WTC11 (cell line): ENCODE measurements at regions not wholly inside any gene's neighbourhood (a gene's known extent, or its start where the extent isn't known, plus 50 kb on each side); places are given as distances from the start of the nearest gene placed in this dataset.

Source experiments
- ATAC-seq: fragments of 200-7000 bp; cut with Tn5 transposase; 2 replicates; pipeline ENCODE4 v1.10.0; 2021; ENCODE audit warnings: mild to moderate bottlenecking, moderate library complexity
- CTCF ChIA-PET: fragments of 300-600 bp; sonication (Branson Sonifier 250); formaldehyde crosslinking; loops from one replicate; lab custom pipeline; 2021; ENCODE audit warnings: antibody characterized with exemption; lab: Charles Lee
- POLR2A ChIA-PET: fragments of 350-600 bp; sonication (Branson Sonifier 250); formaldehyde crosslinking; loops from one replicate; lab custom pipeline; 2021; ENCODE audit warnings: antibody characterized with exemption; lab: Charles Lee
- DNase-seq: peaks from one replicate; pipeline ENCODE4 v3.0.0; 2021; ENCODE audit warnings: low spot score
- H3K27ac Mint-ChIP-seq: 2 replicates; pipeline ENCODE4 v1.8.0; 2021; ENCODE audit warnings: mixed read lengths
- H3K27me3 Mint-ChIP-seq: 2 replicates; pipeline ENCODE4 v1.8.0; 2021; ENCODE audit warnings: low read depth, mild to moderate bottlenecking, moderate library complexity, mixed read lengths
- H3K36me3 Mint-ChIP-seq: 2 replicates; pipeline ENCODE4 v1.8.0; 2021; ENCODE audit warnings: mixed read lengths
- H3K4me1 Mint-ChIP-seq: 2 replicates; pipeline ENCODE4 v1.8.0; 2022; ENCODE audit warnings: mixed read lengths
- H3K4me3 Mint-ChIP-seq: 2 replicates; pipeline ENCODE4 v1.8.0; 2021; ENCODE audit warnings: mild to moderate bottlenecking, moderate library complexity, mixed read lengths
- H3K9me3 Mint-ChIP-seq: 2 replicates; pipeline ENCODE4 v1.8.0; 2021; ENCODE audit warnings: mixed read lengths
- FOXP4 ChIP-seq: sonication (generic); formaldehyde crosslinking; IDR thresholded peaks from 2 replicates; pipeline ENCODE4 v1.8.0; 2022; ENCODE audit warnings: mild to moderate bottlenecking, missing genetic modification reagents
- GRHL2 ChIP-seq: fragments of 250-450 bp; sonication (Bioruptor Pico); IDR thresholded peaks from 2 replicates; pipeline ENCODE4 v1.8.0; 2022; ENCODE audit warnings: mild to moderate bottlenecking, moderate library complexity; ENCODE audit not compliant: insufficient replicate concordance, severe bottlenecking
- IRF2 ChIP-seq: sonication (generic); formaldehyde crosslinking; IDR thresholded peaks from 2 replicates; pipeline ENCODE4 v1.8.0; 2022; ENCODE audit warnings: low read depth, missing genetic modification reagents, borderline replicate concordance
- JAZF1 ChIP-seq: fragments of 250-450 bp; sonication (Bioruptor Pico); IDR thresholded peaks from 2 replicates; pipeline ENCODE4 v1.9.0; 2021; ENCODE audit warnings: moderate library complexity, mild to moderate bottlenecking, inconsistent platforms
- NR3C1 ChIP-seq: sonication (generic); formaldehyde crosslinking; conservative IDR thresholded peaks from 2 replicates; pipeline ENCODE4 v1.8.1; 2023; ENCODE audit warnings: low read depth, mild to moderate bottlenecking, missing genetic modification reagents
- RORB ChIP-seq: fragments of 250-450 bp; sonication (Bioruptor Pico); IDR thresholded peaks from 2 replicates; pipeline ENCODE4 v1.9.0; 2021; ENCODE audit warnings: mild to moderate bottlenecking
- ZBTB21 ChIP-seq: sonication (generic); formaldehyde crosslinking; IDR thresholded peaks from 2 replicates; pipeline ENCODE4 v1.8.1; 2023; ENCODE audit warnings: mild to moderate bottlenecking, missing genetic modification reagents, borderline replicate concordance
- ZNF138 ChIP-seq: sonication (generic); formaldehyde crosslinking; conservative IDR thresholded peaks from 2 replicates; pipeline ENCODE4 v1.8.1; 2022; ENCODE audit warnings: mild to moderate bottlenecking, moderate library complexity, missing genetic modification reagents
- ZNF219 ChIP-seq: sonication (generic); formaldehyde crosslinking; IDR thresholded peaks from 2 replicates; pipeline ENCODE4 v1.8.0; 2023; ENCODE audit warnings: missing genetic modification reagents, mild to moderate bottlenecking, borderline replicate concordance
- TF ChIP-seq, protein P1 (sequence below): sonication (generic); formaldehyde crosslinking; IDR thresholded peaks from 2 replicates; pipeline ENCODE4 v1.8.0; 2022; ENCODE audit warnings: missing genetic modification reagents
- TF ChIP-seq, protein P2 (sequence below): fragments of 250-450 bp; sonication (Bioruptor Pico); IDR thresholded peaks from 2 replicates; pipeline ENCODE4 v1.9.0; 2021; ENCODE audit warnings: mild to moderate bottlenecking
- TF ChIP-seq, protein P3 (sequence below): sonication (generic); formaldehyde crosslinking; IDR thresholded peaks from 2 replicates; pipeline ENCODE4 v1.8.0; 2023; ENCODE audit warnings: mild to moderate bottlenecking, missing genetic modification reagents
- TF ChIP-seq, protein P4 (sequence below): sonication (generic); formaldehyde crosslinking; IDR thresholded peaks from 2 replicates; pipeline ENCODE4 v1.8.1; 2023; ENCODE audit warnings: mild to moderate bottlenecking, missing genetic modification reagents
- TF ChIP-seq, protein P5 (sequence below): sonication (generic); formaldehyde crosslinking; IDR thresholded peaks from 2 replicates; pipeline ENCODE4 v1.8.1; 2023; ENCODE audit warnings: mild to moderate bottlenecking, moderate library complexity, missing genetic modification reagents
- TF ChIP-seq, protein P6 (sequence below): sonication (generic); formaldehyde crosslinking; IDR thresholded peaks from 2 replicates; pipeline ENCODE4 v1.8.1; 2022; ENCODE audit warnings: low read depth, missing genetic modification reagents, borderline replicate concordance

DNA sequence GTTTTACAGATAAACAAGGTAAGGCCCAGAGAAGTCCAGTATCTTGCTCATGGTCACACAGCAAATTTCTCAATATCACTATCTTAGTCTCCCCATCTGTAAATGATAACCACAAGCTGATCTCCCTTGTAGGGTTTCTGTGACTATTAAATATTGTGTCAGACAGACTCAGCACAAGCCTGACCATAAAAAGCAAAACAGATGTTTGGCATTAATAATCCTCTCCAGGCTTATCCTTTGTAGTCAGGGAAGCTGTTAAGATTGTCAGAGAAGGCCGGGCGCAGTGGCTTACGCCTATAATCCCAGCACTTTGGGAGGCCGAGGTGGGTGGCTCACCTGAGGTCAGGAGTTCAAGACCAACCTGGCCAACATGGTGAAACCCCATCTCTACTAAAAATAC is 173.2 kb upstream of the PRICKLE2 start (continued):
- TF ChIP-seq, protein P1, sequence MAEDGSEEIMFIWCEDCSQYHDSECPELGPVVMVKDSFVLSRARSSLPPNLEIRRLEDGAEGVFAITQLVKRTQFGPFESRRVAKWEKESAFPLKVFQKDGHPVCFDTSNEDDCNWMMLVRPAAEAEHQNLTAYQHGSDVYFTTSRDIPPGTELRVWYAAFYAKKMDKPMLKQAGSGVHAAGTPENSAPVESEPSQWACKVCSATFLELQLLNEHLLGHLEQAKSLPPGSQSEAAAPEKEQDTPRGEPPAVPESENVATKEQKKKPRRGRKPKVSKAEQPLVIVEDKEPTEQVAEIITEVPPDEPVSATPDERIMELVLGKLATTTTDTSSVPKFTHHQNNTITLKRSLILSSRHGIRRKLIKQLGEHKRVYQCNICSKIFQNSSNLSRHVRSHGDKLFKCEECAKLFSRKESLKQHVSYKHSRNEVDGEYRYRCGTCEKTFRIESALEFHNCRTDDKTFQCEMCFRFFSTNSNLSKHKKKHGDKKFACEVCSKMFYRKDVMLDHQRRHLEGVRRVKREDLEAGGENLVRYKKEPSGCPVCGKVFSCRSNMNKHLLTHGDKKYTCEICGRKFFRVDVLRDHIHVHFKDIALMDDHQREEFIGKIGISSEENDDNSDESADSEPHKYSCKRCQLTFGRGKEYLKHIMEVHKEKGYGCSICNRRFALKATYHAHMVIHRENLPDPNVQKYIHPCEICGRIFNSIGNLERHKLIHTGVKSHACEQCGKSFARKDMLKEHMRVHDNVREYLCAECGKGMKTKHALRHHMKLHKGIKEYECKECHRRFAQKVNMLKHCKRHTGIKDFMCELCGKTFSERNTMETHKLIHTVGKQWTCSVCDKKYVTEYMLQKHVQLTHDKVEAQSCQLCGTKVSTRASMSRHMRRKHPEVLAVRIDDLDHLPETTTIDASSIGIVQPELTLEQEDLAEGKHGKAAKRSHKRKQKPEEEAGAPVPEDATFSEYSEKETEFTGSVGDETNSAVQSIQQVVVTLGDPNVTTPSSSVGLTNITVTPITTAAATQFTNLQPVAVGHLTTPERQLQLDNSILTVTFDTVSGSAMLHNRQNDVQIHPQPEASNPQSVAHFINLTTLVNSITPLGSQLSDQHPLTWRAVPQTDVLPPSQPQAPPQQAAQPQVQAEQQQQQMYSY (CRISPR knock-in tag) = no peak
- TF ChIP-seq NR3C1 (CRISPR knock-in tag) = no peak

DNA sequence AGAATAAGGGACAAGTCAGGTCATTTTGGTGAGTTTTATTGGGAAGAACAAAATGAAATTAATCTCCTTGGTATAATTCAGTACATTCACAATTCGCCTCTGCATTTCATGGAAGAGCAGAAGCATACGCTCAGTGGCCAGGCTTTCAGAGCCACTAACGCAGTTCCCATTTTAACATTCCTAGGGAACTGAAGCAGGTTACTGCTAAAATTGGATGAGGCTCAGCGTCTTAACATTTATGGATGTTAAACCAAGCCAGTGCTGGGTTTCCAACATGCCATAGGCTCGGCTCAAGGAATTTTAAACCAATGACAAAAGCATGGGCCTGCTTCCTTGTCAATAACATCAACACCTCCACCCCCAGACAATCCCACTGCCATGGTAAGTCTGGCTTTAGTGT is 172.7 kb upstream of the PRICKLE2 start:
- CTCF ChIA-PET = interaction anchor here (1.9 kb wide), 1 partner anchor 79 kb away, joined by 9 read pairs; no protein-coding TSS in a partner anchor
- Mint-ChIP-seq H3K4me1 (peaks cover 12% of the 10 kb centered on the region), H3K9me3 (no peaks in the 10 kb centered on the region), H3K36me3 (no peaks in the 10 kb centered on the region), H3K27ac (no peak overlapping the region), H3K4me3 (no peak overlapping the region), H3K27me3 (no peaks in the 10 kb centered on the region)
- no peak for DNase-seq
- POLR2A ChIA-PET = no interaction called here
- TF ChIP-seq RORB (CRISPR knock-in tag) (no peak), ZBTB21 (no peak), GRHL2 (CRISPR knock-in tag) (no peak), IRF2 (CRISPR knock-in tag) (no peak), ZNF219 (CRISPR knock-in tag) (no peak), ZNF138 (CRISPR knock-in tag) (no peak), JAZF1 (no peak), FOXP4 (CRISPR knock-in tag) (no peak)
- TF ChIP-seq, protein P2, sequence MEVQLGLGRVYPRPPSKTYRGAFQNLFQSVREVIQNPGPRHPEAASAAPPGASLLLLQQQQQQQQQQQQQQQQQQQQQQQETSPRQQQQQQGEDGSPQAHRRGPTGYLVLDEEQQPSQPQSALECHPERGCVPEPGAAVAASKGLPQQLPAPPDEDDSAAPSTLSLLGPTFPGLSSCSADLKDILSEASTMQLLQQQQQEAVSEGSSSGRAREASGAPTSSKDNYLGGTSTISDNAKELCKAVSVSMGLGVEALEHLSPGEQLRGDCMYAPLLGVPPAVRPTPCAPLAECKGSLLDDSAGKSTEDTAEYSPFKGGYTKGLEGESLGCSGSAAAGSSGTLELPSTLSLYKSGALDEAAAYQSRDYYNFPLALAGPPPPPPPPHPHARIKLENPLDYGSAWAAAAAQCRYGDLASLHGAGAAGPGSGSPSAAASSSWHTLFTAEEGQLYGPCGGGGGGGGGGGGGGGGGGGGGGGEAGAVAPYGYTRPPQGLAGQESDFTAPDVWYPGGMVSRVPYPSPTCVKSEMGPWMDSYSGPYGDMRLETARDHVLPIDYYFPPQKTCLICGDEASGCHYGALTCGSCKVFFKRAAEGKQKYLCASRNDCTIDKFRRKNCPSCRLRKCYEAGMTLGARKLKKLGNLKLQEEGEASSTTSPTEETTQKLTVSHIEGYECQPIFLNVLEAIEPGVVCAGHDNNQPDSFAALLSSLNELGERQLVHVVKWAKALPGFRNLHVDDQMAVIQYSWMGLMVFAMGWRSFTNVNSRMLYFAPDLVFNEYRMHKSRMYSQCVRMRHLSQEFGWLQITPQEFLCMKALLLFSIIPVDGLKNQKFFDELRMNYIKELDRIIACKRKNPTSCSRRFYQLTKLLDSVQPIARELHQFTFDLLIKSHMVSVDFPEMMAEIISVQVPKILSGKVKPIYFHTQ = no peak
- TF ChIP-seq, protein P1 (CRISPR knock-in tag) = no peak
- TF ChIP-seq, protein P3, sequence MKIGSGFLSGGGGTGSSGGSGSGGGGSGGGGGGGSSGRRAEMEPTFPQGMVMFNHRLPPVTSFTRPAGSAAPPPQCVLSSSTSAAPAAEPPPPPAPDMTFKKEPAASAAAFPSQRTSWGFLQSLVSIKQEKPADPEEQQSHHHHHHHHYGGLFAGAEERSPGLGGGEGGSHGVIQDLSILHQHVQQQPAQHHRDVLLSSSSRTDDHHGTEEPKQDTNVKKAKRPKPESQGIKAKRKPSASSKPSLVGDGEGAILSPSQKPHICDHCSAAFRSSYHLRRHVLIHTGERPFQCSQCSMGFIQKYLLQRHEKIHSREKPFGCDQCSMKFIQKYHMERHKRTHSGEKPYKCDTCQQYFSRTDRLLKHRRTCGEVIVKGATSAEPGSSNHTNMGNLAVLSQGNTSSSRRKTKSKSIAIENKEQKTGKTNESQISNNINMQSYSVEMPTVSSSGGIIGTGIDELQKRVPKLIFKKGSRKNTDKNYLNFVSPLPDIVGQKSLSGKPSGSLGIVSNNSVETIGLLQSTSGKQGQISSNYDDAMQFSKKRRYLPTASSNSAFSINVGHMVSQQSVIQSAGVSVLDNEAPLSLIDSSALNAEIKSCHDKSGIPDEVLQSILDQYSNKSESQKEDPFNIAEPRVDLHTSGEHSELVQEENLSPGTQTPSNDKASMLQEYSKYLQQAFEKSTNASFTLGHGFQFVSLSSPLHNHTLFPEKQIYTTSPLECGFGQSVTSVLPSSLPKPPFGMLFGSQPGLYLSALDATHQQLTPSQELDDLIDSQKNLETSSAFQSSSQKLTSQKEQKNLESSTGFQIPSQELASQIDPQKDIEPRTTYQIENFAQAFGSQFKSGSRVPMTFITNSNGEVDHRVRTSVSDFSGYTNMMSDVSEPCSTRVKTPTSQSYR (CRISPR knock-in tag) = no peak
- TF ChIP-seq, protein P4, sequence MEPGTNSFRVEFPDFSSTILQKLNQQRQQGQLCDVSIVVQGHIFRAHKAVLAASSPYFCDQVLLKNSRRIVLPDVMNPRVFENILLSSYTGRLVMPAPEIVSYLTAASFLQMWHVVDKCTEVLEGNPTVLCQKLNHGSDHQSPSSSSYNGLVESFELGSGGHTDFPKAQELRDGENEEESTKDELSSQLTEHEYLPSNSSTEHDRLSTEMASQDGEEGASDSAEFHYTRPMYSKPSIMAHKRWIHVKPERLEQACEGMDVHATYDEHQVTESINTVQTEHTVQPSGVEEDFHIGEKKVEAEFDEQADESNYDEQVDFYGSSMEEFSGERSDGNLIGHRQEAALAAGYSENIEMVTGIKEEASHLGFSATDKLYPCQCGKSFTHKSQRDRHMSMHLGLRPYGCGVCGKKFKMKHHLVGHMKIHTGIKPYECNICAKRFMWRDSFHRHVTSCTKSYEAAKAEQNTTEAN (CRISPR knock-in tag) = no peak
- TF ChIP-seq, protein P5, sequence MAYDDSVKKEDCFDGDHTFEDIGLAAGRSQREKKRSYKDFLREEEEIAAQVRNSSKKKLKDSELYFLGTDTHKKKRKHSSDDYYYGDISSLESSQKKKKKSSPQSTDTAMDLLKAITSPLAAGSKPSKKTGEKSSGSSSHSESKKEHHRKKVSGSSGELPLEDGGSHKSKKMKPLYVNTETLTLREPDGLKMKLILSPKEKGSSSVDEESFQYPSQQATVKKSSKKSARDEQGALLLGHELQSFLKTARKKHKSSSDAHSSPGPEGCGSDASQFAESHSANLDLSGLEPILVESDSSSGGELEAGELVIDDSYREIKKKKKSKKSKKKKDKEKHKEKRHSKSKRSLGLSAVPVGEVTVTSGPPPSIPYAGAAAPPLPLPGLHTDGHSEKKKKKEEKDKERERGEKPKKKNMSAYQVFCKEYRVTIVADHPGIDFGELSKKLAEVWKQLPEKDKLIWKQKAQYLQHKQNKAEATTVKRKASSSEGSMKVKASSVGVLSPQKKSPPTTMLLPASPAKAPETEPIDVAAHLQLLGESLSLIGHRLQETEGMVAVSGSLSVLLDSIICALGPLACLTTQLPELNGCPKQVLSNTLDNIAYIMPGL (CRISPR knock-in tag) = no peak
- TF ChIP-seq, protein P6, sequence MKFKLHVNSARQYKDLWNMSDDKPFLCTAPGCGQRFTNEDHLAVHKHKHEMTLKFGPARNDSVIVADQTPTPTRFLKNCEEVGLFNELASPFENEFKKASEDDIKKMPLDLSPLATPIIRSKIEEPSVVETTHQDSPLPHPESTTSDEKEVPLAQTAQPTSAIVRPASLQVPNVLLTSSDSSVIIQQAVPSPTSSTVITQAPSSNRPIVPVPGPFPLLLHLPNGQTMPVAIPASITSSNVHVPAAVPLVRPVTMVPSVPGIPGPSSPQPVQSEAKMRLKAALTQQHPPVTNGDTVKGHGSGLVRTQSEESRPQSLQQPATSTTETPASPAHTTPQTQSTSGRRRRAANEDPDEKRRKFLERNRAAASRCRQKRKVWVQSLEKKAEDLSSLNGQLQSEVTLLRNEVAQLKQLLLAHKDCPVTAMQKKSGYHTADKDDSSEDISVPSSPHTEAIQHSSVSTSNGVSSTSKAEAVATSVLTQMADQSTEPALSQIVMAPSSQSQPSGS (CRISPR knock-in tag) = no peak
- no peak for ATAC-seq
